ENCODE measurements at regions not wholly inside any gene's neighbourhood (a gene's known extent, or its start where the extent isn't known, plus 50 kb on each side); places are given as distances from the start of the nearest gene placed in this dataset.

DNA sequence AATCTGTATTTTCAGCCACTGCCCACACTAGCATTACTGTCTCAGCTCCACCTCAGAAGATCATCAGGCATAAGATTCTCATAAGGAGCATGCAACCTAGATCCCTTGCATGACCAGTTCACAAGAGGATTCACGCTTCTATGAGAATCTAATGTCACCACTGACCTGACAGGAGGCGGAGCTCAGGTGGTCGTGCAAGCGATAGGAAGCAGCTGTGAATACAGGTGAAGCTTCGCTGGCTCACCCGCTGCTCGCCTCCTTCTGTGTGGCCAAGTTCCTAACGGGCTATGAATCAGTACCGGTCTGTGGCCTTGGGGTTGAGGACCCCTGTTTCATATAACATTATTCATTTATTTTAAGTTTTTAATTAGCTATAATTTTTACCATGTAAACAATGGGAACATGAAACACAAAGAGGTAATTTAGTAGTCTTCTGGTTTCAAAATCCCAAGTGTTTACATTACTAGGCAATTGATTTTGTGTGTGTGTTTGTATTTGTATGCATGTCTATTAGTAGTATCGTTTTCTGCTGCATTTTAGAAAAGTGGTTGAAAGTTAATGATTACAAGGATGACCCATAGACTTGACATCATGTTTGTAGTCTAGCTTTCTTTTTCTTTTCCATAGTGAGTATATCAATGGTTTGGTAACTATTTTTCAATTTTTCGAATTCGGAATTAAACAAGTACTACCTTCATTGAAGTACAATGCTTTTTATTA, 159.4 kb downstream of the TENT4A start:
- TF ChIP-seq CTCF (IDR thresholded peaks at IDR 0.05; ENCODE audit: insufficient read depth, low read length) (no peak), POLR2AphosphoS5 (IDR thresholded peaks at IDR 0.05; ENCODE audit: low read depth) (no peak), GABPA (IDR thresholded peaks at IDR 0.05; ENCODE audit: low read depth) (no peak)
- TF ChIP-seq, protein P1, sequence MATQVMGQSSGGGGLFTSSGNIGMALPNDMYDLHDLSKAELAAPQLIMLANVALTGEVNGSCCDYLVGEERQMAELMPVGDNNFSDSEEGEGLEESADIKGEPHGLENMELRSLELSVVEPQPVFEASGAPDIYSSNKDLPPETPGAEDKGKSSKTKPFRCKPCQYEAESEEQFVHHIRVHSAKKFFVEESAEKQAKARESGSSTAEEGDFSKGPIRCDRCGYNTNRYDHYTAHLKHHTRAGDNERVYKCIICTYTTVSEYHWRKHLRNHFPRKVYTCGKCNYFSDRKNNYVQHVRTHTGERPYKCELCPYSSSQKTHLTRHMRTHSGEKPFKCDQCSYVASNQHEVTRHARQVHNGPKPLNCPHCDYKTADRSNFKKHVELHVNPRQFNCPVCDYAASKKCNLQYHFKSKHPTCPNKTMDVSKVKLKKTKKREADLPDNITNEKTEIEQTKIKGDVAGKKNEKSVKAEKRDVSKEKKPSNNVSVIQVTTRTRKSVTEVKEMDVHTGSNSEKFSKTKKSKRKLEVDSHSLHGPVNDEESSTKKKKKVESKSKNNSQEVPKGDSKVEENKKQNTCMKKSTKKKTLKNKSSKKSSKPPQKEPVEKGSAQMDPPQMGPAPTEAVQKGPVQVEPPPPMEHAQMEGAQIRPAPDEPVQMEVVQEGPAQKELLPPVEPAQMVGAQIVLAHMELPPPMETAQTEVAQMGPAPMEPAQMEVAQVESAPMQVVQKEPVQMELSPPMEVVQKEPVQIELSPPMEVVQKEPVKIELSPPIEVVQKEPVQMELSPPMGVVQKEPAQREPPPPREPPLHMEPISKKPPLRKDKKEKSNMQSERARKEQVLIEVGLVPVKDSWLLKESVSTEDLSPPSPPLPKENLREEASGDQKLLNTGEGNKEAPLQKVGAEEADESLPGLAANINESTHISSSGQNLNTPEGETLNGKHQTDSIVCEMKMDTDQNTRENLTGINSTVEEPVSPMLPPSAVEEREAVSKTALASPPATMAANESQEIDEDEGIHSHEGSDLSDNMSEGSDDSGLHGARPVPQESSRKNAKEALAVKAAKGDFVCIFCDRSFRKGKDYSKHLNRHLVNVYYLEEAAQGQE (IDR thresholded peaks at IDR 0.05; ENCODE audit: insufficient replicate concordance, low read depth) = no peak
